HEK293 (cell line): ENCODE measurements at regions not wholly inside any gene's neighbourhood (a gene's known extent, or its start where the extent isn't known, plus 50 kb on each side); places are given as distances from the start of the nearest gene placed in this dataset.

ENCODE experiments used
- CTCF ChIA-PET: fragments of 350-600 bp; formaldehyde crosslinking; extraction: SDS; loops from one replicate; lab custom pipeline; 2021; ENCODE audit warnings: antibody characterized with exemption; lab: Yijun Ruan, JAX
- POLR2A ChIA-PET: fragments of 300-600 bp; formaldehyde crosslinking; extraction: SDS; loops from one replicate; lab custom pipeline; 2020; ENCODE audit warnings: antibody characterized with exemption, inconsistent platforms; lab: Yijun Ruan, JAX
- H3K27ac ChIP-seq: fragments of 200-500 bp; sonication (Bioruptor generic); 2 replicates; pipeline ENCODE4 v1.5.1; 2014; ENCODE audit warnings: low read depth, low read length, control low read depth, inconsistent platforms; ENCODE audit errors: extremely low read depth
- H3K36me3 ChIP-seq, 2 experiments: fragments of 200-500 bp in 1 of 2; sonication (Bioruptor generic) in 1 of 2; 1 replicate in 1 of 2; 2 replicates in 1 of 2; pipeline ENCODE4 v1.5.1; 2014 to 2017; ENCODE audit warnings: inconsistent platforms in 2 of 2, low read length in 2 of 2; ENCODE audit not compliant: control insufficient read depth in 2 of 2, insufficient read depth in 1 of 2
- H3K4me1 ChIP-seq: fragments of 200-500 bp; sonication (Bioruptor generic); 2 replicates; pipeline ENCODE4 v1.5.1; 2014; ENCODE audit warnings: mild to moderate bottlenecking, low read length, inconsistent platforms; ENCODE audit not compliant: control insufficient read depth, insufficient read depth
- H3K4me3 ChIP-seq: 2 replicates; pipeline ENCODE4 v1.5.1; 2011; ENCODE audit warnings: low read depth, mild to moderate bottlenecking, control low read depth, low read length, moderate library complexity
- H3K9me3 ChIP-seq: fragments of 200-500 bp; sonication (Bioruptor generic); 2 replicates; pipeline ENCODE4 v1.5.1; 2014; ENCODE audit warnings: low read depth, low read length, inconsistent platforms; ENCODE audit not compliant: control insufficient read depth, insufficient read depth
- IKZF3 ChIP-seq: fragments of 450-650 bp; IDR thresholded peaks from 2 replicates; pipeline ENCODE4 v1.5.0; 2018; ENCODE audit warnings: missing biosample characterization, mild to moderate bottlenecking, missing genetic modification characterization, moderate library complexity
- KLF16 ChIP-seq: fragments of 450-650 bp; formaldehyde crosslinking; IDR thresholded peaks from 2 replicates; pipeline ENCODE4 v1.5.1; 2017; ENCODE audit warnings: missing biosample characterization, missing genetic modification characterization
- MEIS1 ChIP-seq: sonication (generic); formaldehyde crosslinking; IDR thresholded peaks from 2 replicates; pipeline ENCODE4 v1.8.1; 2022; ENCODE audit warnings: missing genetic modification reagents, mild to moderate bottlenecking, borderline replicate concordance
- SP7 ChIP-seq: fragments of 450-650 bp; formaldehyde crosslinking; IDR thresholded peaks from 2 replicates; pipeline ENCODE4 v1.5.1; 2016; ENCODE audit warnings: missing biosample characterization, missing genetic modification characterization
- ZBTB48 ChIP-seq: fragments of 450-650 bp; formaldehyde crosslinking; IDR thresholded peaks from 2 replicates; pipeline ENCODE4 v1.5.1; 2016; ENCODE audit warnings: missing biosample characterization, missing genetic modification characterization
- ZNF112 ChIP-seq: fragments of 450-650 bp; formaldehyde crosslinking; IDR thresholded peaks from 2 replicates; pipeline ENCODE4 v1.5.0; 2017; ENCODE audit warnings: missing biosample characterization, missing genetic modification characterization
- ZNF174 ChIP-seq: fragments of 450-650 bp; formaldehyde crosslinking; IDR thresholded peaks from 2 replicates; pipeline ENCODE4 v1.5.0; 2017; ENCODE audit warnings: missing biosample characterization, mild to moderate bottlenecking, missing genetic modification characterization
- ZNF274 ChIP-seq, 2 experiments: fragments of 200-500 bp in 1 of 2; fragments of 450-650 bp in 1 of 2; sonication (Bioruptor generic) in 1 of 2; formaldehyde crosslinking in 1 of 2; IDR thresholded peaks; 2 replicates each; pipeline versions ENCODE4 v1.5.1 to v1.6.1; 2014 to 2016; ENCODE audit warnings: borderline replicate concordance in 1 of 2, inconsistent platforms in 1 of 2, low read length in 1 of 2, missing biosample characterization in 1 of 2, missing genetic modification characterization in 1 of 2
- ZNF660 ChIP-seq: fragments of 450-650 bp; IDR thresholded peaks from 2 replicates; pipeline ENCODE4 v1.5.1; 2018; ENCODE audit warnings: missing biosample characterization, mild to moderate bottlenecking, missing genetic modification characterization
- ZNF791 ChIP-seq: fragments of 450-650 bp; formaldehyde crosslinking; IDR thresholded peaks from 2 replicates; pipeline ENCODE4 v1.5.1; 2016; ENCODE audit warnings: missing biosample characterization, missing genetic modification characterization
- TF ChIP-seq, protein P1 (sequence below): fragments of 450-650 bp; formaldehyde crosslinking; IDR thresholded peaks from 2 replicates; pipeline ENCODE4 v1.5.1; 2016; ENCODE audit warnings: missing biosample characterization, missing genetic modification characterization
- TF ChIP-seq, protein P2 (sequence below): fragments of 450-650 bp; formaldehyde crosslinking; IDR thresholded peaks from 2 replicates; pipeline ENCODE4 v1.5.1; 2016; ENCODE audit warnings: missing biosample characterization, missing genetic modification characterization
- TF ChIP-seq, protein P3 (sequence below): sonication (generic); formaldehyde crosslinking; IDR thresholded peaks from 2 replicates; pipeline ENCODE4 v1.8.1; 2022; ENCODE audit warnings: mild to moderate bottlenecking, moderate library complexity, missing genetic modification reagents
- TF ChIP-seq, protein P4 (sequence below): fragments of 450-650 bp; formaldehyde crosslinking; conservative IDR thresholded peaks from 2 replicates; pipeline ENCODE4 v1.5.1; 2016; ENCODE audit warnings: low read depth, missing biosample characterization, missing genetic modification characterization

DNA sequence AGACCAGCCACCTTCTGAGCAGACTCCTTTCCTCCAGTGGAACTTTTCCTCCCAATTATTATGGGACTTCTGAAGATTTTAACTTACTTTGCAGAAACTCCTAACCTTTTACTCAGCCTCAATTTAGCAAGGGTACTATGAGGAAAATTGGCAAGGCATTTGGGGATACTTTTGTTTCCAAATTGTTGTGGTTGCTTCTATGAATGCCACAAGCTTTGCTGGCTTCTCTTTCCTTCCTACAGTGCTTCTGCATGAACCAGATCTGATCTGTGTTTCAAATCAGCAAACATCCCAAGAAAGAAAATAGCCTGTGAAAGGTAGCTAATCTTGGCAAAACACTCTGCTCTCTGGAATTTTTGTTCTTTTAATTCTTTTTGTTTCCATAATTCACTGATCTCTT lies 57.3 kb upstream of the TAF11L2 start:
- ChIA-PET POLR2A (no interaction called here), CTCF (interaction anchor here (0.6 to 1.0 kb wide), 3 partner anchors 10 to 582 kb away, joined by 3 read pairs; no protein-coding TSS in a partner anchor)
- Histone ChIP-seq H3K9me3 (no peaks in the 10 kb centered on the region), H3K4me3 (no peak overlapping the region), H3K36me3 (no peaks in the 10 kb centered on the region), H3K4me1 (peaks cover 8% of the 10 kb centered on the region), H3K27ac (no peak overlapping the region)
- TF ChIP-seq ZNF791 (tag by site-specific recombination) (no peak), KLF16 (tag by site-specific recombination) (no peak), SP7 (no peak), MEIS1 (no peak), ZNF174 (no peak), IKZF3 (tag by site-specific recombination) (no peak), ZNF274 (IDR thresholded peaks at IDR 0.05; ENCODE audit: low read length) (no peak), ZNF274 (tag by site-specific recombination; IDR thresholded peaks at IDR 0.05; ENCODE audit: borderline replicate concordance) (no peak), ZBTB48 (tag by site-specific recombination) (no peak), ZNF112 (tag by site-specific recombination) (no peak)
- TF ChIP-seq, protein P1, sequence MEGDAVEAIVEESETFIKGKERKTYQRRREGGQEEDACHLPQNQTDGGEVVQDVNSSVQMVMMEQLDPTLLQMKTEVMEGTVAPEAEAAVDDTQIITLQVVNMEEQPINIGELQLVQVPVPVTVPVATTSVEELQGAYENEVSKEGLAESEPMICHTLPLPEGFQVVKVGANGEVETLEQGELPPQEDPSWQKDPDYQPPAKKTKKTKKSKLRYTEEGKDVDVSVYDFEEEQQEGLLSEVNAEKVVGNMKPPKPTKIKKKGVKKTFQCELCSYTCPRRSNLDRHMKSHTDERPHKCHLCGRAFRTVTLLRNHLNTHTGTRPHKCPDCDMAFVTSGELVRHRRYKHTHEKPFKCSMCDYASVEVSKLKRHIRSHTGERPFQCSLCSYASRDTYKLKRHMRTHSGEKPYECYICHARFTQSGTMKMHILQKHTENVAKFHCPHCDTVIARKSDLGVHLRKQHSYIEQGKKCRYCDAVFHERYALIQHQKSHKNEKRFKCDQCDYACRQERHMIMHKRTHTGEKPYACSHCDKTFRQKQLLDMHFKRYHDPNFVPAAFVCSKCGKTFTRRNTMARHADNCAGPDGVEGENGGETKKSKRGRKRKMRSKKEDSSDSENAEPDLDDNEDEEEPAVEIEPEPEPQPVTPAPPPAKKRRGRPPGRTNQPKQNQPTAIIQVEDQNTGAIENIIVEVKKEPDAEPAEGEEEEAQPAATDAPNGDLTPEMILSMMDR (tag by site-specific recombination), result no peak
- TF ChIP-seq, protein P2, sequence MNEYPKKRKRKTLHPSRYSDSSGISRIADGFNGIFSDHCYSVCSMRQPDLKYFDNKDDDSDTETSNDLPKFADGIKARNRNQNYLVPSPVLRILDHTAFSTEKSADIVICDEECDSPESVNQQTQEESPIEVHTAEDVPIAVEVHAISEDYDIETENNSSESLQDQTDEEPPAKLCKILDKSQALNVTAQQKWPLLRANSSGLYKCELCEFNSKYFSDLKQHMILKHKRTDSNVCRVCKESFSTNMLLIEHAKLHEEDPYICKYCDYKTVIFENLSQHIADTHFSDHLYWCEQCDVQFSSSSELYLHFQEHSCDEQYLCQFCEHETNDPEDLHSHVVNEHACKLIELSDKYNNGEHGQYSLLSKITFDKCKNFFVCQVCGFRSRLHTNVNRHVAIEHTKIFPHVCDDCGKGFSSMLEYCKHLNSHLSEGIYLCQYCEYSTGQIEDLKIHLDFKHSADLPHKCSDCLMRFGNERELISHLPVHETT (tag by site-specific recombination), result no peak

DNA sequence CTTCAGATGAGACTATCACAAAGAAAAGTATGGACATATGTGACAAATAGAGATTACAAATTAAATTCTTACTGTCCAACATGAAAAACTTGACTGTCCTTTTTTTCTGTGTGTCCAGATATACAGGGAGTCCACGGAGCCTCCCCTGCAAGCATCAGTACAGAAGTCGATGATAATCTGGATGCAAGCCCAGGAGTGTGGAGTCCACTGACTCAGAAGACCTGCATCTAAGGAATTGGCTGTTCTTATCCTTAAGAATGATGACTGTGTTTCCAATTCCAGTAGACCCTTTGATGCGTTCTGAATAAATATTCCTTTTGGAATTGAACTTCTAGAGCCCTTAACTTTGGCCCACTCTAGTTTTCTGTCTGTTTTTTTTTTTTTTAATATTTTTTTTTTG lies 56.7 kb upstream of the TAF11L2 start:
- POLR2A ChIA-PET, result no interaction called here
- H3K4me3 ChIP-seq, result no peak overlapping the region
- no peak for TF ChIP-seq ZNF660 (tag by site-specific recombination)
- TF ChIP-seq, protein P3, sequence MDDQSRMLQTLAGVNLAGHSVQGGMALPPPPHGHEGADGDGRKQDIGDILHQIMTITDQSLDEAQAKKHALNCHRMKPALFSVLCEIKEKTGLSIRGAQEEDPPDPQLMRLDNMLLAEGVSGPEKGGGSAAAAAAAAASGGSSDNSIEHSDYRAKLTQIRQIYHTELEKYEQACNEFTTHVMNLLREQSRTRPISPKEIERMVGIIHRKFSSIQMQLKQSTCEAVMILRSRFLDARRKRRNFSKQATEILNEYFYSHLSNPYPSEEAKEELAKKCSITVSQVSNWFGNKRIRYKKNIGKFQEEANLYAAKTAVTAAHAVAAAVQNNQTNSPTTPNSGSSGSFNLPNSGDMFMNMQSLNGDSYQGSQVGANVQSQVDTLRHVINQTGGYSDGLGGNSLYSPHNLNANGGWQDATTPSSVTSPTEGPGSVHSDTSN, result no peak
- TF ChIP-seq, protein P4, sequence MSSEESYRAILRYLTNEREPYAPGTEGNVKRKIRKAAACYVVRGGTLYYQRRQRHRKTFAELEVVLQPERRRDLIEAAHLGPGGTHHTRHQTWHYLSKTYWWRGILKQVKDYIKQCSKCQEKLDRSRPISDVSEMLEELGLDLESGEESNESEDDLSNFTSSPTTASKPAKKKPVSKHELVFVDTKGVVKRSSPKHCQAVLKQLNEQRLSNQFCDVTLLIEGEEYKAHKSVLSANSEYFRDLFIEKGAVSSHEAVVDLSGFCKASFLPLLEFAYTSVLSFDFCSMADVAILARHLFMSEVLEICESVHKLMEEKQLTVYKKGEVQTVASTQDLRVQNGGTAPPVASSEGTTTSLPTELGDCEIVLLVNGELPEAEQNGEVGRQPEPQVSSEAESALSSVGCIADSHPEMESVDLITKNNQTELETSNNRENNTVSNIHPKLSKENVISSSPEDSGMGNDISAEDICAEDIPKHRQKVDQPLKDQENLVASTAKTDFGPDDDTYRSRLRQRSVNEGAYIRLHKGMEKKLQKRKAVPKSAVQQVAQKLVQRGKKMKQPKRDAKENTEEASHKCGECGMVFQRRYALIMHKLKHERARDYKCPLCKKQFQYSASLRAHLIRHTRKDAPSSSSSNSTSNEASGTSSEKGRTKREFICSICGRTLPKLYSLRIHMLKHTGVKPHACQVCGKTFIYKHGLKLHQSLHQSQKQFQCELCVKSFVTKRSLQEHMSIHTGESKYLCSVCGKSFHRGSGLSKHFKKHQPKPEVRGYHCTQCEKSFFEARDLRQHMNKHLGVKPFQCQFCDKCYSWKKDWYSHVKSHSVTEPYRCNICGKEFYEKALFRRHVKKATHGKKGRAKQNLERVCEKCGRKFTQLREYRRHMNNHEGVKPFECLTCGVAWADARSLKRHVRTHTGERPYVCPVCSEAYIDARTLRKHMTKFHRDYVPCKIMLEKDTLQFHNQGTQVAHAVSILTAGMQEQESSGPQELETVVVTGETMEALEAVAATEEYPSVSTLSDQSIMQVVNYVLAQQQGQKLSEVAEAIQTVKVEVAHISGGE (tag by site-specific recombination), result no peak
- no peaks in the 10 kb centered on the region for H3K36me3 ChIP-seq
- no peak overlapping the region for H3K27ac ChIP-seq
- peaks cover 8% of the 10 kb centered on the region for H3K4me1 ChIP-seq
- CTCF ChIA-PET, result no interaction called here
- no peaks in the 10 kb centered on the region for H3K9me3 ChIP-seq
